GM10266 (cell line): ENCODE measurements at regions not wholly inside any gene's neighbourhood (a gene's known extent, or its start where the extent isn't known, plus 50 kb on each side); places are given as distances from the start of the nearest gene placed in this dataset.

Experiments
- DNase-seq: peaks from one replicate; pipeline ENCODE4 v3.0.0; 2012; ENCODE audit errors: extremely low spot score
- CTCF ChIP-seq: IDR thresholded peaks from 2 replicates; pipeline ENCODE4 v1.5.1; 2012; ENCODE audit warnings: mild to moderate bottlenecking, low read depth; ENCODE audit not compliant: control insufficient read depth, insufficient read depth; ENCODE audit errors: missing control alignments

- no peak for TF ChIP-seq CTCF
- DNase-seq, result no peak
Observed at GRCh38 chr6:22891934-22892333, 322.6 kb downstream of the HDGFL1 start.

- no peak for TF ChIP-seq CTCF
- DNase-seq, result no peak
Observed at GRCh38 chr6:22892452-22892851, 323.1 kb downstream of the HDGFL1 start.

- no peak for DNase-seq
- no peak for TF ChIP-seq CTCF
Observed at GRCh38 chr6:22896696-22897095, 327.3 kb downstream of the HDGFL1 start.

- no peak for TF ChIP-seq CTCF
- DNase-seq, result no peak
Observed at GRCh38 chr6:22899426-22899825, 330.1 kb downstream of the HDGFL1 start.

GRCh38 chr6:22903826-22904225 is 334.5 kb downstream of the HDGFL1 start:
- no peak for TF ChIP-seq CTCF
- DNase-seq, result no peak

- TF ChIP-seq CTCF, result no peak
- DNase-seq, result no peak
Observed at GRCh38 chr6:22904431-22904830, 335.1 kb downstream of the HDGFL1 start.

- no peak for TF ChIP-seq CTCF
- no peak for DNase-seq
Observed at GRCh38 chr6:22906091-22906549, 336.8 kb downstream of the HDGFL1 start.
